MCF 10A (cell line): ENCODE measurements at regions not wholly inside any gene's neighbourhood (a gene's known extent, or its start where the extent isn't known, plus 50 kb on each side); places are given as distances from the start of the nearest gene placed in this dataset.

ENCODE experiments used
- BruUV-seq: library from RNA; stranded (reverse); fragments of 400-500 nt; replicated peaks from 2 replicates; lab custom pipeline; 2021; lab: Mats Ljungman, UMichigan
- CTCF ChIA-PET: fragments of 300-600 bp; sonication (Branson Sonifier 250); formaldehyde crosslinking; extraction: SDS; loops from one replicate; lab custom pipeline; 2021; ENCODE audit warnings: antibody characterized with exemption, inconsistent platforms; lab: Yijun Ruan, JAX
- POLR2A ChIA-PET: fragments of 300-600, 350-650 bp; sonication (Branson Sonifier 250); formaldehyde crosslinking; extraction: SDS; loops from one replicate; lab custom pipeline; 2020; ENCODE audit warnings: antibody characterized with exemption, inconsistent platforms; lab: Yijun Ruan, JAX
- DNase-seq: peaks from one replicate; pipeline ENCODE4 v3.0.0-alpha.2; 2018; ENCODE audit not compliant: unreplicated experiment
- H3K27ac Mint-ChIP-seq: one replicate; pipeline ENCODE4 v1.8.0; 2022; ENCODE audit warnings: mild to moderate bottlenecking, low read depth, mixed read lengths; ENCODE audit not compliant: unreplicated experiment
- H3K27me3 Mint-ChIP-seq: one replicate; pipeline ENCODE4 v1.8.0; 2022; ENCODE audit warnings: mixed read lengths; ENCODE audit not compliant: insufficient read depth, unreplicated experiment
- H3K36me3 Mint-ChIP-seq: one replicate; pipeline ENCODE4 v1.8.0; 2022; ENCODE audit warnings: mild to moderate bottlenecking, moderate library complexity, mixed read lengths; ENCODE audit not compliant: insufficient read depth, unreplicated experiment
- H3K4me1 Mint-ChIP-seq: one replicate; pipeline ENCODE4 v1.8.0; 2022; ENCODE audit warnings: mixed read lengths; ENCODE audit not compliant: insufficient read depth, unreplicated experiment
- H3K4me3 Mint-ChIP-seq: one replicate; pipeline ENCODE4 v1.8.0; 2022; ENCODE audit warnings: mild to moderate bottlenecking, moderate library complexity, mixed read lengths; ENCODE audit not compliant: unreplicated experiment
- H3K9me3 Mint-ChIP-seq: one replicate; pipeline ENCODE4 v1.8.0; 2022; ENCODE audit warnings: mixed read lengths; ENCODE audit not compliant: unreplicated experiment
- intact Hi-C: fragments of 100-400 bp; cut with micrococcal nuclease; formaldehyde crosslinking; loops from 2 replicates; pipeline ENCODE4 v1.14.1; 2022
- TF ChIP-seq, protein P1 (sequence below): fragments of 200-600 bp; IDR thresholded peaks from one replicate; pipeline ENCODE4 v1.8.0; 2022; ENCODE audit warnings: antibody characterized with exemption, mild to moderate bottlenecking; ENCODE audit not compliant: unreplicated experiment

DNA sequence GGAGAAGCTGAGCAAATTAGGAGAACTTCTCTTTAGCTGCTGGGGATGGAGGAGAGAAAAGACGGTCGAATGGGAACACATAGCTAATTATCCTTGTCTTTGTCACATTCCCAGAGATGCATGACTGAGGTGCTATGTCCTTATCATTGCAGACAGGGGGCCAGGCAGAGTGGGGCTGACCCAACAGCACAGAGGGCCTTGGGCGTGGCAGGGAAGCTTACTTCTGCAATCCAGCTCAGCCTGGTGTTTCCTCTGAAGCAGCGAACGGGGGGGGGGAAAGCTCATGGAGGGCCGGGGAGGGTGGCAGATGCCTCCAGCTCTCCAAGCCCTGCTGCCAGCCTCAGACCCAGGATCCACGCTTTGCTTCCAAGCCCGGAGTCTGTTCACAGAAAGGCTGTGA is 50.8 kb upstream of the HOPX start:
- Mint-ChIP-seq H3K27me3 (no peaks in the 10 kb centered on the region), H3K36me3 (no peaks in the 10 kb centered on the region), H3K4me3 (no peak overlapping the region), H3K4me1 (peaks cover 29% of the 10 kb centered on the region), H3K27ac (peak overlapping the region; percentile 17), H3K9me3 (peaks cover 7% of the 10 kb centered on the region)
- no TSS peak for BruUV-seq
- TF ChIP-seq, protein P1, sequence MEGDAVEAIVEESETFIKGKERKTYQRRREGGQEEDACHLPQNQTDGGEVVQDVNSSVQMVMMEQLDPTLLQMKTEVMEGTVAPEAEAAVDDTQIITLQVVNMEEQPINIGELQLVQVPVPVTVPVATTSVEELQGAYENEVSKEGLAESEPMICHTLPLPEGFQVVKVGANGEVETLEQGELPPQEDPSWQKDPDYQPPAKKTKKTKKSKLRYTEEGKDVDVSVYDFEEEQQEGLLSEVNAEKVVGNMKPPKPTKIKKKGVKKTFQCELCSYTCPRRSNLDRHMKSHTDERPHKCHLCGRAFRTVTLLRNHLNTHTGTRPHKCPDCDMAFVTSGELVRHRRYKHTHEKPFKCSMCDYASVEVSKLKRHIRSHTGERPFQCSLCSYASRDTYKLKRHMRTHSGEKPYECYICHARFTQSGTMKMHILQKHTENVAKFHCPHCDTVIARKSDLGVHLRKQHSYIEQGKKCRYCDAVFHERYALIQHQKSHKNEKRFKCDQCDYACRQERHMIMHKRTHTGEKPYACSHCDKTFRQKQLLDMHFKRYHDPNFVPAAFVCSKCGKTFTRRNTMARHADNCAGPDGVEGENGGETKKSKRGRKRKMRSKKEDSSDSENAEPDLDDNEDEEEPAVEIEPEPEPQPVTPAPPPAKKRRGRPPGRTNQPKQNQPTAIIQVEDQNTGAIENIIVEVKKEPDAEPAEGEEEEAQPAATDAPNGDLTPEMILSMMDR: no peak
- intact Hi-C loops: no loop called here
- POLR2A ChIA-PET: interaction anchor here (0.6 to 0.8 kb wide), 2 partner anchors 179 to 1186 kb away, joined by 3 read pairs; no protein-coding TSS in a partner anchor
- DNase-seq: no peak
- CTCF ChIA-PET: interaction anchor here (0.5 to 0.8 kb wide), 3 partner anchors 18 to 107 kb away, joined by 3 read pairs; no protein-coding TSS in a partner anchor
